GM03348 (cell line): ENCODE measurements at regions not wholly inside any gene's neighbourhood (a gene's known extent, or its start where the extent isn't known, plus 50 kb on each side); places are given as distances from the start of the nearest gene placed in this dataset.

Source experiments
- DNase-seq: peaks from one replicate; pipeline ENCODE4 v3.0.0; 2012; ENCODE audit warnings: low spot score

- DNase-seq: no peak
Observed at GRCh38 chr4:89363786-89364185, 56.2 kb upstream of the GPRIN3 start.

GRCh38 chr4:89358935-89359638 is 51.5 kb upstream of the GPRIN3 start:
- no peak for DNase-seq

- DNase-seq: no peak
Observed at GRCh38 chr4:89357787-89358186, 50.2 kb upstream of the GPRIN3 start.
